PC-3 (cell line): ENCODE measurements at regions not wholly inside any gene's neighbourhood (a gene's known extent, or its start where the extent isn't known, plus 50 kb on each side); places are given as distances from the start of the nearest gene placed in this dataset.

Experiments
- ATAC-seq: fragments of 200-7000 bp; cut with Tn5 transposase; 2 replicates; pipeline ENCODE4 v1.9.1; 2020; ENCODE audit warnings: mild to moderate bottlenecking, moderate library complexity
- BruUV-seq: library from RNA; stranded (reverse); fragments of 400-500 nt; replicated peaks from 2 replicates; lab custom pipeline; 2021; lab: Mats Ljungman, UMichigan
- CTCF ChIA-PET: fragments of 300-600 bp; sonication (Branson Sonifier 250); formaldehyde crosslinking; loops from one replicate; lab custom pipeline; 2022; ENCODE audit warnings: antibody characterized with exemption; lab: Charles Lee
- POLR2A ChIA-PET: fragments of 300-600 bp; sonication (Branson Sonifier 250); formaldehyde crosslinking; loops from one replicate; lab custom pipeline; 2022; ENCODE audit warnings: antibody characterized with exemption; ENCODE audit not compliant: unreplicated experiment; lab: Charles Lee
- DNase-seq: peaks from one replicate; pipeline ENCODE4 v3.0.0-alpha.2; 2015
- H2AFZ ChIP-seq: fragments of 300-600 bp; sonication (generic); 2 replicates; pipeline ENCODE4 v1.6.0; 2016; ENCODE audit warnings: antibody characterized with exemption, low read length
- H3F3A ChIP-seq: fragments of 300-600 bp; sonication (generic); one replicate; pipeline ENCODE4 v1.6.0; 2017; ENCODE audit warnings: antibody characterized with exemption, low read length, control low read depth, mild to moderate bottlenecking; ENCODE audit not compliant: unreplicated experiment
- H3K27ac ChIP-seq: fragments of 300-600 bp; sonication (generic); 2 replicates; pipeline ENCODE4 v1.5.1; 2016; ENCODE audit warnings: mild to moderate bottlenecking, low read length
- H3K27me3 ChIP-seq: fragments of 300-600 bp; sonication (generic); 2 replicates; pipeline ENCODE4 v1.6.1; 2016; ENCODE audit warnings: low read length, mixed read lengths
- H3K36me3 ChIP-seq: fragments of 300-600 bp; sonication (generic); 2 replicates; pipeline ENCODE4 v1.6.1; 2016; ENCODE audit warnings: low read depth, mixed run types, low read length, mixed read lengths
- H3K4me1 ChIP-seq: fragments of 300-600 bp; sonication (generic); 2 replicates; pipeline ENCODE4 v1.5.1; 2016; ENCODE audit warnings: low read length; ENCODE audit not compliant: insufficient read depth
- H3K4me2 ChIP-seq: fragments of 300-600 bp; sonication (generic); 2 replicates; pipeline ENCODE4 v1.6.0; 2016; ENCODE audit warnings: low read length
- H3K4me3 ChIP-seq: fragments of 300-600 bp; sonication (generic); 2 replicates; pipeline ENCODE4 v1.5.1; 2016; ENCODE audit warnings: mild to moderate bottlenecking, low read length, mixed read lengths
- H3K79me2 ChIP-seq: fragments of 300-600 bp; sonication (generic); 2 replicates; pipeline ENCODE4 v1.6.1; 2017; ENCODE audit warnings: low read length, mixed read lengths
- H3K9ac ChIP-seq: fragments of 300-600 bp; sonication (generic); 2 replicates; pipeline ENCODE4 v1.6.0; 2016; ENCODE audit warnings: mild to moderate bottlenecking, low read length
- H3K9me2 ChIP-seq: fragments of 300-600 bp; sonication (generic); replicated peaks from 2 replicates; pipeline ENCODE4 v1.6.1; 2016; ENCODE audit warnings: mixed run types, low read length, mixed read lengths
- H3K9me3 ChIP-seq: fragments of 300-600 bp; sonication (generic); 2 replicates; pipeline ENCODE4 v1.6.1; 2016; ENCODE audit warnings: low read length, mixed read lengths
- H4K20me1 ChIP-seq: fragments of 300-600 bp; sonication (generic); 2 replicates; pipeline ENCODE4 v1.6.1; 2016; ENCODE audit warnings: low read length, mixed read lengths
- CTCF ChIP-seq: fragments of 300-600 bp; sonication (generic); conservative IDR thresholded peaks from 2 replicates; pipeline ENCODE4 v1.5.1; 2017; ENCODE audit warnings: antibody characterized with exemption, low read depth, mild to moderate bottlenecking, low read length
- EZH2 ChIP-seq: fragments of 300-600 bp; sonication (generic); IDR thresholded peaks from one replicate; pipeline ENCODE4 v1.6.1; 2017; ENCODE audit warnings: antibody characterized with exemption, mild to moderate bottlenecking, low read length; ENCODE audit not compliant: unreplicated experiment
- EZH2phosphoT487 ChIP-seq: fragments of 300-600 bp; sonication (generic); IDR thresholded peaks from 2 replicates; pipeline ENCODE4 v1.6.1; 2018; ENCODE audit warnings: mild to moderate bottlenecking, antibody characterized with exemption, low read length, borderline replicate concordance
- intact Hi-C: fragments of 100-400 bp; cut with micrococcal nuclease; formaldehyde crosslinking; loops from 2 replicates; pipeline ENCODE4 v1.9.0; 2023

DNA sequence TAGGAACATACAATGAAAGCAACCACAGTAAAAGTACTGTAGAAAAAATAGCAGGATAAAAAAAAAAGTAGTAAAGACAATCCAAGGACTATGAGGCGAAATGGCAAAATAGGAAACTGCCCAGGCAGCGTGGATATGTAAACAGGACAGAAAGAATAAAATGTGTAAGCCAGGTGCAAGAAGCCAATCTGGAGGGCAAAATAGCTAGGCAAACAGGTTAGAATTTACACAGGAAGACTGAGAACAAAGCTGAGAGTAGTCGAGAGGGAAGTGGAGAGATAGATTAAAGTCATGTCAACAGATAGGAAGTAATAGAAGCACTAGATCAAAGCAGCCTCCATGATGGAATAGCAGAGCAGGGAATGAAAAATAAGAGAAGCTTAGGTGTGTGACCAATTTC, 124.2 kb upstream of the B3GALT2 start:
- TF ChIP-seq EZH2 = no peak
- Histone ChIP-seq H3K9me2 (no peaks in the 10 kb centered on the region), H3K36me3 (no peaks in the 10 kb centered on the region), H3K9me3 (no peaks in the 10 kb centered on the region), H3K4me2 (no peak overlapping the region), H3K4me3 (no peak overlapping the region), H3K4me1 (no peaks in the 10 kb centered on the region), H3K9ac (no peak overlapping the region), H4K20me1 (no peaks in the 10 kb centered on the region), H2AFZ (no peak overlapping the region), H3K27me3 (no peaks in the 10 kb centered on the region), H3K27ac (no peak overlapping the region), H3F3A (no peaks in the 10 kb centered on the region), H3K79me2 (no peaks in the 10 kb centered on the region)
- DNase-seq = no peak
- ATAC-seq = no peak
- CTCF ChIA-PET = no interaction called here
- POLR2A ChIA-PET = no interaction called here
- intact Hi-C loops = no loop called here
- BruUV-seq = no TSS peak

DNA sequence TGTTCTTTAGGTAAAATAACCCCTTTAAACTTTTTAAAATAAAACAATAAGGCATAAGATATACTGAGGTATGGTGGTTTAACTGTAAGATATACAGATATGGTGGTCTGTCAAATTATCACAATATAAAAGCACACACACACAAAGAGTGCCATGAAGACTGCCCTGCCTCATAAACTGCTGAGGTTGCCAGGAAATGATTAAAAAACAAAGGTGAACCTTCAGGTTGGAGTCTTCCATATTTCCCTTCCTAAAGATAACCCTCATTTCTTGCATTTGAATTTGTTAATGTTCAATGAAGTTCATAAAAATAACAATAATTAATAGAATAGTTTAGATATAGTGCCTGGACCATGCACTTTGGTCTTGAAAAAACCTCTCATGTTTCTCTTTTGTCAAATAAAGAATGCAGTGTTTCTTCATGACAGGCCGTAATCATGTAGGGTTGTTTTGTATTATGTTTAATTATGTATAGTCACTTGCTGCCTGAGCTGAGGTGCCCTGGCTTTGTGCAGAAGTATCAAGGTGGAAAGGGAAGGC, 123.6 kb upstream of the B3GALT2 start:
- Histone ChIP-seq H3K4me3 (no peak overlapping the region), H3K79me2 (no peaks in the 10 kb centered on the region), H3K4me2 (no peak overlapping the region), H4K20me1 (no peaks in the 10 kb centered on the region), H3K27me3 (no peaks in the 10 kb centered on the region), H3K36me3 (no peaks in the 10 kb centered on the region), H3K9me3 (no peaks in the 10 kb centered on the region), H3F3A (no peaks in the 10 kb centered on the region), H3K9ac (no peak overlapping the region), H3K4me1 (no peaks in the 10 kb centered on the region), H2AFZ (no peak overlapping the region), H3K27ac (no peak overlapping the region), H3K9me2 (no peaks in the 10 kb centered on the region)
- intact Hi-C loops = no loop called here
- DNase-seq = no peak
- ATAC-seq = no peak
- POLR2A ChIA-PET = no interaction called here
- BruUV-seq = no TSS peak
- CTCF ChIA-PET = no interaction called here
- no peak for TF ChIP-seq CTCF
- no peak for TF ChIP-seq EZH2phosphoT487
- TF ChIP-seq EZH2 = no peak

GRCh38 chr1:193308438-193308837, 122.0 kb upstream of the B3GALT2 start:
- Histone ChIP-seq H3K9ac (no peak overlapping the region), H3F3A (no peaks in the 10 kb centered on the region), H3K36me3 (no peaks in the 10 kb centered on the region), H3K27me3 (no peaks in the 10 kb centered on the region), H3K9me3 (no peaks in the 10 kb centered on the region), H3K4me2 (no peak overlapping the region), H2AFZ (no peak overlapping the region), H3K4me1 (no peaks in the 10 kb centered on the region), H3K27ac (no peak overlapping the region), H3K9me2 (no peaks in the 10 kb centered on the region), H3K79me2 (no peaks in the 10 kb centered on the region), H4K20me1 (no peaks in the 10 kb centered on the region), H3K4me3 (no peak overlapping the region)
- no peak for ATAC-seq
- intact Hi-C loops = no loop called here
- no peak for DNase-seq
- POLR2A ChIA-PET = no interaction called here
- CTCF ChIA-PET = no interaction called here
- BruUV-seq = no TSS peak
- TF ChIP-seq CTCF = no peak
- no peak for TF ChIP-seq EZH2phosphoT487
- no peak for TF ChIP-seq EZH2
